ENCODE measurements at regions not wholly inside any gene's neighbourhood (a gene's known extent, or its start where the extent isn't known, plus 50 kb on each side); places are given as distances from the start of the nearest gene placed in this dataset.
A peak's percentile ranks its signal among the peaks of the same experiment; 100 is the strongest.
"Not testable (repeated sequence)": the region's sequence is repeated elsewhere in the genome, so short reads cannot be mapped to it uniquely, and the experiment has no call there.

- H3K27ac ChIP-seq (ENCODE audit: control insufficient read depth, insufficient read depth); H3K9ac ChIP-seq (ENCODE audit: control insufficient read depth, insufficient read depth, low read length); H3K79me2 ChIP-seq (ENCODE audit: control insufficient read depth, insufficient read depth, low read length); H3K27me3 ChIP-seq (replicated peaks in 1 of 2; ENCODE audit: control insufficient read depth in 2 of 2, insufficient read depth in 2 of 2, low read length in 1 of 2); intact Hi-C loops (cut with micrococcal nuclease; ENCODE audit: unreplicated experiment); H3K4me3 ChIP-seq; H3K4me1 ChIP-seq (ENCODE audit: control insufficient read depth, insufficient read depth, low read length); H3K9me3 ChIP-seq (replicated peaks; ENCODE audit: control insufficient read depth, insufficient read depth, low read length); H4K20me1 ChIP-seq (ENCODE audit: control insufficient read depth, insufficient read depth); FAIRE-seq; ATAC-seq; H3K36me3 ChIP-seq (ENCODE audit: control insufficient read depth in 2 of 2, insufficient read depth in 2 of 2, low read length in 1 of 2); H3K4me2 ChIP-seq (ENCODE audit: control insufficient read depth, insufficient read depth); H2AFZ ChIP-seq (ENCODE audit: control insufficient read depth, low read depth, low read length); SMC1A ChIA-PET (ENCODE audit: uncharacterized antibody, unreplicated experiment); DNase-seq (ENCODE audit: low read depth, low spot score); in situ Hi-C loops (cut with MboI); BruUV-seq (replicated peaks): not testable (repeated sequence)
- WGBS (ENCODE audit: insufficient coverage, insufficient replicate concordance, low lambda C conversion rate, missing lambda C conversion rate) = 68% methylated on average over 7 of the region's 7 CpGs
- CTCF ChIA-PET = interaction anchor here (0.6 to 1.4 kb wide), 2 partner anchors 14 to 164 kb away, joined by 3 read pairs; no protein-coding TSS in a partner anchor
- POLR2A ChIA-PET = interaction anchor here (0.8 kb wide), 1 partner anchor 51 kb away, joined by 3 read pairs; no protein-coding TSS in a partner anchor
- RAD21 ChIA-PET (ENCODE audit: unreplicated experiment) = interaction anchor here (1.5 kb wide), 1 partner anchor 106 kb away, joined by 3 read pairs; no protein-coding TSS in a partner anchor
These were observed 53.5 kb upstream of the JADE2 start for GRCh38 chr5:134471858-134472449.

DNA sequence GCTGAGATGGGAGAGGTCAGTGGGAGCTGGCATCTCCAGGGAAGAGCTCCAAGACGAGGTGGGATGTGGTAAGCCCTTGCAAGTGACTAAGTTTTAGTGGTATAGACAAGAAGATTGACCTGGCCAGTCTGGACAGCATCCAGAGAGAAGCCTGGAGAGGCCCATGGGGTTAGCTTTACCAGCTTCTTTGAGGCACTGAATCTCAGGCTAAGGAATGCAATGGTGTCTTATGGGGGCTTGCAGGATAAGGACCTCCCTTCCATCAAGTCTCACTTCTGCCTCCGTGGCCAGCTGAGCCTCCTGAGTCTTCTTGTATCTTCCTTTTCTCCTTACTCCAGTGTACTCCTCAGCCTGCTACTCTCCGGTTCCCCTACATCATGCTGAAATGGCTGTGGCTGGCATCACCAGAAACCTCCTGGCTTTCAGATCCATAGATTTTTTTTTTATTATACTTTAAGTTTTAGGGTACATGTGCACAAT, 56.5 kb upstream of the JADE2 start:
- FAIRE-seq = peak; percentile 7
- no peak overlapping the region for H3K9ac ChIP-seq (ENCODE audit: control insufficient read depth, insufficient read depth, low read length)
- ATAC-seq = no peak
- no peak for DNase-seq (ENCODE audit: low read depth, low spot score)
- no peaks in the 10 kb centered on the region for H3K36me3 ChIP-seq (ENCODE audit: control insufficient read depth in 2 of 2, insufficient read depth in 2 of 2, low read length in 1 of 2)
- intact Hi-C loops (cut with micrococcal nuclease; ENCODE audit: unreplicated experiment) = loop anchor here (5.0 kb wide), 1 partner anchor 58 kb away; the partner anchor contains the start of gene JADE2
- no peak overlapping the region for H3K4me3 ChIP-seq
- ChIA-PET CTCF (no interaction called here), POLR2A (no interaction called here), RAD21 (ENCODE audit: unreplicated experiment) (no interaction called here), SMC1A (ENCODE audit: uncharacterized antibody, unreplicated experiment) (interaction anchor here (1.1 to 1.2 kb wide), 2 partner anchors 16 to 32 kb away, joined by 3 to 4 read pairs; no protein-coding TSS in a partner anchor)
- no peak overlapping the region for H3K4me2 ChIP-seq (ENCODE audit: control insufficient read depth, insufficient read depth)
- H3K9me3 ChIP-seq (replicated peaks; ENCODE audit: control insufficient read depth, insufficient read depth, low read length) = no peaks in the 10 kb centered on the region; the same call in 2 of the 3 replicates
- no peaks in the 10 kb centered on the region for H3K27me3 ChIP-seq (replicated peaks in 1 of 2; ENCODE audit: control insufficient read depth in 2 of 2, insufficient read depth in 2 of 2, low read length in 1 of 2)
- H4K20me1 ChIP-seq (ENCODE audit: control insufficient read depth, insufficient read depth) = no peaks in the 10 kb centered on the region
- H3K79me2 ChIP-seq (ENCODE audit: control insufficient read depth, insufficient read depth, low read length) = no peaks in the 10 kb centered on the region
- H2AFZ ChIP-seq (ENCODE audit: control insufficient read depth, low read depth, low read length) = no peak overlapping the region
- 45% methylated on average over 3 of the region's 3 CpGs for WGBS (ENCODE audit: insufficient coverage, insufficient replicate concordance, low lambda C conversion rate, missing lambda C conversion rate)
- no peak overlapping the region for H3K27ac ChIP-seq (ENCODE audit: control insufficient read depth, insufficient read depth)
- no TSS peak for BruUV-seq (replicated peaks)
- in situ Hi-C loops (cut with MboI) = no loop called here
- peaks cover 11% of the 10 kb centered on the region for H3K4me1 ChIP-seq (ENCODE audit: control insufficient read depth, insufficient read depth, low read length)
- TF ChIP-seq ZBTB4 (CRISPR knock-in tag; IDR thresholded peaks at IDR 0.05) (no peak), ZNF592 (IDR thresholded peaks at IDR 0.05) (no peak), ZNF384 (IDR thresholded peaks at IDR 0.05; ENCODE audit: borderline replicate concordance, low read depth, low read length) (no peak), RCOR1 (conservative IDR thresholded peaks at IDR 0.05; ENCODE audit: low read depth, low read length) (no peak), PKNOX1 (IDR thresholded peaks at IDR 0.05) (no peak), CHD2 (IDR thresholded peaks at IDR 0.05; ENCODE audit: borderline replicate concordance, low read depth, low read length) (no peak), NR2C1 (IDR thresholded peaks at IDR 0.05) (no peak)

Data from GM12878 (cell line).